H1 (cell line): ENCODE measurements at regions not wholly inside any gene's neighbourhood (a gene's known extent, or its start where the extent isn't known, plus 50 kb on each side); places are given as distances from the start of the nearest gene placed in this dataset.

ENCODE experiments used
- CTCF ChIA-PET: fragments of 300-600 bp; sonication (Branson Sonifier 250); formaldehyde crosslinking; loops from one replicate; lab custom pipeline; 2021; ENCODE audit not compliant: partially characterized antibody; lab: Charles Lee
- POLR2A ChIA-PET: fragments of 300-600 bp; sonication (Branson Sonifier 250); formaldehyde crosslinking; loops from one replicate; lab custom pipeline; 2021; ENCODE audit warnings: inconsistent platforms; ENCODE audit not compliant: partially characterized antibody; lab: Charles Lee
- DNase-seq, 2 experiments: peaks; one replicate each; pipeline versions ENCODE4 v3.0.0 to v3.0.0-alpha.2; 2010 to 2022; ENCODE audit warnings: low spot score in 2 of 2, low read depth in 1 of 2, mixed read lengths in 1 of 2
- FAIRE-seq: peaks from 2 replicates; lab custom pipeline; 2011; peaks lifted over from hg19 to GRCh38; lab: Jason Lieb, UNC
- H2AFZ ChIP-seq: 2 replicates; pipeline ENCODE4 v1.8.1; 2012; ENCODE audit warnings: low read length, inconsistent platforms
- H2AK5ac ChIP-seq: 2 replicates; pipeline ENCODE4 v1.6.1; 2013; ENCODE audit warnings: low read depth, low read length
- H2BK120ac ChIP-seq: replicated peaks from 2 replicates; pipeline ENCODE3; 2013; ENCODE audit warnings: low read depth, low read length, inconsistent platforms
- H2BK12ac ChIP-seq: 2 replicates; pipeline ENCODE4 v1.6.1; 2013; ENCODE audit warnings: low read depth, low read length
- H2BK15ac ChIP-seq: 2 replicates; pipeline ENCODE4 v1.6.1; 2013; ENCODE audit warnings: low read length
- H2BK20ac ChIP-seq: 2 replicates; pipeline ENCODE4 v1.6.1; 2013; ENCODE audit warnings: low read length
- H2BK5ac ChIP-seq: 2 replicates; pipeline ENCODE4 v1.6.1; 2013; ENCODE audit warnings: low read depth, low read length
- H3K14ac ChIP-seq: 2 replicates; pipeline ENCODE4 v1.6.1; 2013; ENCODE audit warnings: inconsistent platforms; ENCODE audit not compliant: insufficient read length
- H3K18ac ChIP-seq: 2 replicates; pipeline ENCODE4 v1.6.1; 2013; ENCODE audit warnings: low read length; ENCODE audit errors: extremely low read depth
- H3K23ac ChIP-seq: 2 replicates; pipeline ENCODE4 v1.6.1; 2013; ENCODE audit warnings: inconsistent platforms; ENCODE audit not compliant: insufficient read length
- H3K23me2 ChIP-seq: 2 replicates; pipeline ENCODE4 v1.6.1; 2013; ENCODE audit warnings: low read depth, low read length
- H3K27ac ChIP-seq: 2 replicates; pipeline ENCODE4 v1.6.1; 2011; ENCODE audit warnings: low read depth, low read length, inconsistent platforms
- H3K27me3 ChIP-seq, 4 experiments: replicated peaks in 1 of 4; 1 replicate in 1 of 4; 2 replicates in 3 of 4; pipeline versions ENCODE4 v1.6.1 to v1.8.1; 2011 to 2013; ENCODE audit warnings: low read length in 3 of 4, mild to moderate bottlenecking in 3 of 4, inconsistent platforms in 2 of 4, mixed read lengths in 2 of 4, moderate library complexity in 1 of 4; ENCODE audit not compliant: control insufficient read depth in 3 of 4, insufficient read depth in 3 of 4; ENCODE audit errors: extremely low read depth in 1 of 4
- H3K36me3 ChIP-seq, 4 experiments: 2 replicates each; pipeline versions ENCODE4 v1.6.1 to v1.8.1; 2011 to 2013; ENCODE audit warnings: mild to moderate bottlenecking in 4 of 4, low read length in 3 of 4, moderate library complexity in 2 of 4, control low read depth in 1 of 4, inconsistent platforms in 1 of 4; ENCODE audit not compliant: insufficient read depth in 4 of 4, control insufficient read depth in 2 of 4
- H3K4ac ChIP-seq: replicated peaks from 2 replicates; pipeline ENCODE3; 2013; ENCODE audit warnings: low read length, low read depth, mixed read lengths, inconsistent platforms; ENCODE audit not compliant: insufficient read length
- H3K4me1 ChIP-seq, 4 experiments: replicated peaks in 1 of 4; 1 replicate in 1 of 4; 2 replicates in 3 of 4; pipeline versions ENCODE4 v1.6.1 to v1.8.1; 2011 to 2013; ENCODE audit warnings: low read length in 3 of 4, inconsistent platforms in 2 of 4, mixed read lengths in 1 of 4; ENCODE audit not compliant: insufficient read depth in 4 of 4, control insufficient read depth in 3 of 4
- H3K4me2 ChIP-seq, 2 experiments: 2 replicates each; pipeline versions ENCODE4 v1.6.1 to v1.8.1; 2011 to 2013; ENCODE audit warnings: low read depth in 2 of 2, low read length in 2 of 2, control low read depth in 1 of 2, inconsistent platforms in 1 of 2, mild to moderate bottlenecking in 1 of 2; ENCODE audit not compliant: insufficient read depth in 1 of 2
- H3K4me3 ChIP-seq, 4 experiments: fragments of 200-600, 300-600 bp in 1 of 4; sonication (generic), shearing (Covaris generic), sonication (Bioruptor Twin) in 1 of 4; 2 replicates each; pipeline versions ENCODE4 v1.5.1 to v1.8.1; 2011 to 2016; ENCODE audit warnings: low read length in 4 of 4, low read depth in 3 of 4, control low read depth in 2 of 4, inconsistent platforms in 2 of 4, mild to moderate bottlenecking in 2 of 4, mixed read lengths in 1 of 4, moderate library complexity in 1 of 4; ENCODE audit not compliant: insufficient read depth in 2 of 4; ENCODE audit errors: extremely low read depth in 1 of 4
- H3K56ac ChIP-seq: replicated peaks from 2 replicates; pipeline ENCODE3; 2013; ENCODE audit warnings: low read depth, mild to moderate bottlenecking, mixed read lengths, low read length, inconsistent platforms; ENCODE audit not compliant: insufficient read length
- H3K79me1 ChIP-seq: 2 replicates; pipeline ENCODE4 v1.6.1; 2013; ENCODE audit warnings: low read depth, low read length, control low read depth
- H3K79me2 ChIP-seq, 2 experiments: 2 replicates each; pipeline versions ENCODE4 v1.6.1 to v1.8.1; 2012 to 2013; ENCODE audit warnings: low read length in 2 of 2, mild to moderate bottlenecking in 2 of 2, inconsistent platforms in 1 of 2; ENCODE audit not compliant: insufficient read depth in 2 of 2, control insufficient read depth in 1 of 2
- H3K9ac ChIP-seq, 4 experiments: replicated peaks in 1 of 4; 1 replicate in 1 of 4; 2 replicates in 3 of 4; pipeline versions ENCODE4 v1.6.1 to v1.8.1; 2011 to 2013; ENCODE audit warnings: low read depth in 3 of 4, low read length in 3 of 4, control low read depth in 2 of 4, mild to moderate bottlenecking in 2 of 4, moderate library complexity in 2 of 4, inconsistent platforms in 1 of 4; ENCODE audit errors: extremely low read depth in 1 of 4
- H3K9me3 ChIP-seq, 2 experiments: 2 replicates each; pipeline versions ENCODE4 v1.6.1 to v1.8.1; 2012 to 2013; ENCODE audit warnings: mild to moderate bottlenecking in 2 of 2, moderate library complexity in 2 of 2, control low read depth in 1 of 2, inconsistent platforms in 1 of 2, low read depth in 1 of 2, low read length in 1 of 2, mixed read lengths in 1 of 2; ENCODE audit not compliant: insufficient read depth in 2 of 2
- H4K20me1 ChIP-seq, 2 experiments: replicated peaks in 1 of 2; 2 replicates each; pipeline versions ENCODE3 to v1.8.1; 2011 to 2013; ENCODE audit warnings: inconsistent platforms in 2 of 2, low read length in 2 of 2, mild to moderate bottlenecking in 1 of 2; ENCODE audit not compliant: insufficient read depth in 2 of 2, control insufficient read depth in 1 of 2
- H4K5ac ChIP-seq: 2 replicates; pipeline ENCODE4 v1.6.1; 2013; ENCODE audit warnings: low read length, low read depth, mixed read lengths, inconsistent platforms; ENCODE audit not compliant: insufficient read length
- H4K8ac ChIP-seq: 2 replicates; pipeline ENCODE4 v1.8.0; 2013; ENCODE audit warnings: mild to moderate bottlenecking, moderate library complexity, low read length, inconsistent platforms; ENCODE audit not compliant: insufficient read depth; ENCODE audit errors: extremely low read depth
- H4K91ac ChIP-seq: replicated peaks from 2 replicates; pipeline ENCODE3; 2013; ENCODE audit warnings: low read length, mixed read lengths, inconsistent platforms; ENCODE audit not compliant: insufficient read length
- ASH2L ChIP-seq: fragments of 200-600, 300-600 bp; sonication (generic); IDR thresholded peaks from one replicate; pipeline ENCODE4 v1.7.1; 2017; ENCODE audit warnings: low read length
- BRCA1 ChIP-seq: IDR thresholded peaks from 2 replicates; pipeline ENCODE4 v1.6.1; 2012; ENCODE audit warnings: low read depth, low read length, improper control_type of control experiment
- CEBPB ChIP-seq: IDR thresholded peaks from 2 replicates; pipeline ENCODE4 v1.6.1; 2012; ENCODE audit warnings: low read depth, low read length
- CHD1 ChIP-seq: IDR thresholded peaks from 2 replicates; pipeline ENCODE4 v1.6.1; 2012; ENCODE audit warnings: low read depth, low read length, improper control_type of control experiment
- PHF8 ChIP-seq: fragments of 200-600 bp; sonication (generic); conservative IDR thresholded peaks from 2 replicates; pipeline ENCODE4 v1.7.1; 2012; ENCODE audit warnings: low read depth, mild to moderate bottlenecking, inconsistent platforms, low read length, moderate library complexity
- SIN3A ChIP-seq, 2 experiments: IDR thresholded peaks in 1 of 2; conservative IDR thresholded peaks in 1 of 2; 2 replicates each; pipeline ENCODE4 v1.6.1; 2011 to 2012; ENCODE audit warnings: low read length in 2 of 2, improper control_type of control experiment in 1 of 2, low read depth in 1 of 2, mild to moderate bottlenecking in 1 of 2
- WGBS, 2 experiments: shearing (Covaris generic) in 1 of 2; methylation state at CpG; one replicate each; pipeline versions ENCODE4 v1.1.6 to v1.1.7; 2013 to 2015; ENCODE audit warnings: low lambda C conversion rate in 2 of 2, mixed read lengths in 2 of 2, inconsistent platforms in 1 of 2, low coverage in 1 of 2, missing lambda C conversion rate in 1 of 2; ENCODE audit not compliant: insufficient replicate concordance in 2 of 2, insufficient coverage in 1 of 2, insufficient read length in 1 of 2; ENCODE audit errors: extremely low coverage in 1 of 2, missing lambda C conversion rate in 1 of 2; 5-methylcytosine and 5-hydroxymethylcytosine counted together
- TF ChIP-seq, protein P1 (sequence below): IDR thresholded peaks from 2 replicates; pipeline ENCODE4 v1.6.1; 2012; ENCODE audit warnings: low read length, inconsistent platforms

DNA sequence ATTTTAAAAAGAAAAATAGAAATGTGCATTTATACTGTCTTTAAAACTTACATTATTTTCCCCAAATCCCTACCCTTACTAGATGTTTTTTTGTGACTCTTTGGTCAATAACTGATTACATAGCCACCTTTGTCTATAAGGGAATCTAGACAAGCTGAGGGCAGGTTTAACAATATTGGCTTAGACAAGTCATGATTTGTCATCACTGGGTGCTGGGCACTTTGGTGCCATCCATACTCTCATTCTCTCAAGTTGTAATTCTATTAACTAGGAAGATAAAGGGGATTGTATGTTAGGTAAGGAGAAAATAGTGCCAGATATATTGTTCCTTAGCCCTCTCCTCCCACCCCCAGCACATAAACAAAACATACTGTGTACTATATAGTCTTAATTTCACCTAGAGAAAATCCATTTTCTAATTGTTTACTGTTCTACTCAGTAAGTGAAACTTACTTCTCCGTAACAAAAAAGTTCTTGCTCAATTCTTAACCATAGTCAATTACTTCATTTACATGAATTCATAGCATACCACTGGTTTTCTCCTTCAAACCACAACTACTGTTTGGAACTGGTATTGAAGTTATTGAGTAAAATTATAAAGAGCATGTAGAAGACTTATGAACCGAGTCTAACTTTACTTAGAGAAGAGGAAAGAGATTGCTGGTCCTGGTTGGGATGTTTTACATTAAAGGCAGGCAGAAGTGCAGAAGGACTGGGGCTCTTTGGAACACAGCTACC, 877.1 kb downstream of the PDCD6IP start:
- H3K4me3 ChIP-seq: no peak overlapping the region
- no peaks in the 10 kb centered on the region for H3K79me1 ChIP-seq
- H4K5ac ChIP-seq: no peak overlapping the region
- no peak overlapping the region for H2AFZ ChIP-seq
- H2BK5ac ChIP-seq: no peak overlapping the region
- ChIA-PET CTCF (interaction anchor here (0.6 kb wide), 1 partner anchor 8 kb away, joined by 3 read pairs; no protein-coding TSS in a partner anchor), POLR2A (no interaction called here)
- H3K27me3 ChIP-seq: no peaks in the 10 kb centered on the region
- H2BK12ac ChIP-seq: no peak overlapping the region
- WGBS, 2 experiments: 77% methylated on average over 2 of the region's 2 CpGs; no CpG with 5 or more reads in 1 of the 2 experiments
- no peak overlapping the region for H3K4me2 ChIP-seq
- FAIRE-seq (no peak), DNase-seq (no peak)
- no peak overlapping the region for H3K14ac ChIP-seq
- H4K91ac ChIP-seq: no peak overlapping the region
- no peaks in the 10 kb centered on the region for H3K23me2 ChIP-seq
- H2BK15ac ChIP-seq: no peak overlapping the region
- H3K36me3 ChIP-seq: no peaks in the 10 kb centered on the region
- no peak overlapping the region for H3K27ac ChIP-seq
- H4K8ac ChIP-seq: no peak overlapping the region
- H2AK5ac ChIP-seq: no peak overlapping the region
- no peak overlapping the region for H3K23ac ChIP-seq
- no peak overlapping the region for H3K4ac ChIP-seq
- H3K56ac ChIP-seq: no peak overlapping the region
- no peak overlapping the region for H3K18ac ChIP-seq
- no peak for TF ChIP-seq CHD1
- no peak for TF ChIP-seq CEBPB
- no peak for TF ChIP-seq PHF8
- TF ChIP-seq ASH2L: no peak
- TF ChIP-seq, protein P1, sequence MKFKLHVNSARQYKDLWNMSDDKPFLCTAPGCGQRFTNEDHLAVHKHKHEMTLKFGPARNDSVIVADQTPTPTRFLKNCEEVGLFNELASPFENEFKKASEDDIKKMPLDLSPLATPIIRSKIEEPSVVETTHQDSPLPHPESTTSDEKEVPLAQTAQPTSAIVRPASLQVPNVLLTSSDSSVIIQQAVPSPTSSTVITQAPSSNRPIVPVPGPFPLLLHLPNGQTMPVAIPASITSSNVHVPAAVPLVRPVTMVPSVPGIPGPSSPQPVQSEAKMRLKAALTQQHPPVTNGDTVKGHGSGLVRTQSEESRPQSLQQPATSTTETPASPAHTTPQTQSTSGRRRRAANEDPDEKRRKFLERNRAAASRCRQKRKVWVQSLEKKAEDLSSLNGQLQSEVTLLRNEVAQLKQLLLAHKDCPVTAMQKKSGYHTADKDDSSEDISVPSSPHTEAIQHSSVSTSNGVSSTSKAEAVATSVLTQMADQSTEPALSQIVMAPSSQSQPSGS: no peak
- no peak for TF ChIP-seq SIN3A (conservative IDR thresholded peaks at IDR 0.05 in 1 of 2, IDR thresholded peaks at IDR 0.05 in 1 of 2; ENCODE audit: low read depth in 1 of 2, low read length in 2 of 2)
- TF ChIP-seq BRCA1: no peak
- H3K9me3 ChIP-seq: peaks cover 12 to 14% of the 10 kb centered on the region in 2 experiments
- H3K79me2 ChIP-seq: no peaks in the 10 kb centered on the region
- no peak overlapping the region for H2BK20ac ChIP-seq
- H3K4me1 ChIP-seq: no peaks in the 10 kb centered on the region
- no peak overlapping the region for H2BK120ac ChIP-seq
- no peak overlapping the region for H3K9ac ChIP-seq
- H4K20me1 ChIP-seq: no peaks in the 10 kb centered on the region
